ENCODE measurements at regions not wholly inside any gene's neighbourhood (a gene's known extent, or its start where the extent isn't known, plus 50 kb on each side); places are given as distances from the start of the nearest gene placed in this dataset.

DNA sequence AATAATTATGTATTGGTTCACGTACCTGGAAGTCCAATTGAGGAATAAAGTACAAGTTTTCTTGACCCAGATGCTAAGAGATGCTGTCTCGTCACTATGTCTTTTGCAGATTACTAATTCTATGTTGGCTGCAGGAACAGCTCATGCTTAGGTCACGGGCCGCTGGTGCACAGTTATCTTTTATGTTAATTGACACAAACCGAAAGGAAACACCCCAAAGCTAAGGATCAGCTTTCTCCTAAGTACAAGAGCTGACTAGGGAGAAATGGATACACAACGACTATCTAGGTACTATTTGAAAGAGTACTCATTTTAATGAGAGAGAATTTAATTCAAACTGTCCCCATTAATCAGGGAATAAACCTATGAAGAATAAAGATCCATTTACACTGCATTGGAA lies 217.7 kb upstream of the SLC35G4 start:
- no peak for TF ChIP-seq EP300 (IDR thresholded peaks at IDR 0.05)
- TF ChIP-seq, protein P1, sequence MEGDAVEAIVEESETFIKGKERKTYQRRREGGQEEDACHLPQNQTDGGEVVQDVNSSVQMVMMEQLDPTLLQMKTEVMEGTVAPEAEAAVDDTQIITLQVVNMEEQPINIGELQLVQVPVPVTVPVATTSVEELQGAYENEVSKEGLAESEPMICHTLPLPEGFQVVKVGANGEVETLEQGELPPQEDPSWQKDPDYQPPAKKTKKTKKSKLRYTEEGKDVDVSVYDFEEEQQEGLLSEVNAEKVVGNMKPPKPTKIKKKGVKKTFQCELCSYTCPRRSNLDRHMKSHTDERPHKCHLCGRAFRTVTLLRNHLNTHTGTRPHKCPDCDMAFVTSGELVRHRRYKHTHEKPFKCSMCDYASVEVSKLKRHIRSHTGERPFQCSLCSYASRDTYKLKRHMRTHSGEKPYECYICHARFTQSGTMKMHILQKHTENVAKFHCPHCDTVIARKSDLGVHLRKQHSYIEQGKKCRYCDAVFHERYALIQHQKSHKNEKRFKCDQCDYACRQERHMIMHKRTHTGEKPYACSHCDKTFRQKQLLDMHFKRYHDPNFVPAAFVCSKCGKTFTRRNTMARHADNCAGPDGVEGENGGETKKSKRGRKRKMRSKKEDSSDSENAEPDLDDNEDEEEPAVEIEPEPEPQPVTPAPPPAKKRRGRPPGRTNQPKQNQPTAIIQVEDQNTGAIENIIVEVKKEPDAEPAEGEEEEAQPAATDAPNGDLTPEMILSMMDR (IDR thresholded peaks at IDR 0.05), result no peak
- TF ChIP-seq POLR2A (IDR thresholded peaks at IDR 0.05), result no peak
